GM21576 (cell line): ENCODE measurements at regions not wholly inside any gene's neighbourhood (a gene's known extent, or its start where the extent isn't known, plus 50 kb on each side); places are given as distances from the start of the nearest gene placed in this dataset.
A peak's percentile ranks its signal among the peaks of the same experiment; 100 is the strongest.

Experiments
- ATAC-seq: cut with Tn5 transposase; IDR thresholded peaks from one replicate; pipeline ENCODE4 v1.9.1; 2021; ENCODE audit warnings: mild to moderate bottlenecking, moderate library complexity; ENCODE audit not compliant: unreplicated experiment

GRCh38 chr9:7258688-7259396 is 501.1 kb downstream of the KDM4C start:
- no peak for ATAC-seq

GRCh38 chr9:7246917-7247522 is 489.2 kb downstream of the KDM4C start:
- no peak for ATAC-seq

GRCh38 chr9:7245976-7246580 is 488.3 kb downstream of the KDM4C start:
- ATAC-seq: no peak

GRCh38 chr9:7243838-7244237 is 486.1 kb downstream of the KDM4C start:
- no peak for ATAC-seq

- ATAC-seq: no peak
Observed at GRCh38 chr9:7242126-7242525, 484.4 kb downstream of the KDM4C start.

- ATAC-seq: no peak
Observed at GRCh38 chr9:7241694-7242093, 483.9 kb downstream of the KDM4C start.

- ATAC-seq: no peak
Observed at GRCh38 chr9:7240569-7241311, 483.0 kb downstream of the KDM4C start.

- no peak for ATAC-seq
Observed at GRCh38 chr9:7239708-7240107, 481.9 kb downstream of the KDM4C start.

GRCh38 chr9:7238247-7238637 is 480.5 kb downstream of the KDM4C start:
- no peak for ATAC-seq

GRCh38 chr9:7237473-7238246 is 479.9 kb downstream of the KDM4C start:
- no peak for ATAC-seq

- no peak for ATAC-seq
Observed at GRCh38 chr9:7236186-7236585, 478.4 kb downstream of the KDM4C start.

- ATAC-seq: peak; percentile 77
Observed at GRCh38 chr9:7234144-7234543, 476.4 kb downstream of the KDM4C start.

GRCh38 chr9:7229571-7229970 is 471.8 kb downstream of the KDM4C start:
- ATAC-seq: no peak

- ATAC-seq: no peak
Observed at GRCh38 chr9:7228726-7229125, 471.0 kb downstream of the KDM4C start.

- ATAC-seq: no peak
Observed at GRCh38 chr9:7227951-7228350, 470.2 kb downstream of the KDM4C start.

GRCh38 chr9:7226007-7226640 is 468.4 kb downstream of the KDM4C start:
- ATAC-seq: no peak
